ENCODE measurements at regions not wholly inside any gene's neighbourhood (a gene's known extent, or its start where the extent isn't known, plus 50 kb on each side); places are given as distances from the start of the nearest gene placed in this dataset.
A peak's percentile ranks its signal among the peaks of the same experiment; 100 is the strongest.

DNA sequence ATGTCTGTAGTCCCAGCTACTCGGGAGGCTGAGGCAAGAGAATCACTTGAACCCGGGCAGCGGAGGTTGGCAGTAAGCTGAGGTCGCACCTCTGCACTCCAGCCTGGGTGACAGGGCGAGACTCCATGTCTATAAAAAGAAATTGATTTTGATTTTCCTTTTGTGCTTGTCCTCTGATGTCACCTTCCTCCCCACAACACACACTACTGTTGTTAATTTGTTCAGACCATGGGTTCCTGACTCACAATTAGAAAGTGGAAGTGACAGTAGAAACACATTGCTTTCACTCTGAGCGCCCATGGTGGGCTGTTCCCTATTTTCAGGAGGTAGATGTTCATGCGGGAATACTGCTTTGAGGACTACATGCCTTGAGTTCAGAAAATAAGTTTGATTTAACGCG lies 165.5 kb upstream of the KCNJ6 start:
- ChIA-PET CTCF (no interaction called here), POLR2A (no interaction called here)
- peaks cover 11% of the 10 kb centered on the region; the same call in 1 of the 3 replicates for H3K4me1 ChIP-seq
- H3K4me2 ChIP-seq = no peak overlapping the region
- FAIRE-seq (no peak), ATAC-seq (no peak), DNase-seq (ENCODE audit: low read depth in 1 of 2, low spot score in 1 of 2) (no peak)
- no peaks in the 10 kb centered on the region for H3K9me3 ChIP-seq
- no peak overlapping the region for H3K27ac ChIP-seq
- 84% methylated on average over 9 of the region's 9 CpGs for WGBS (ENCODE audit: missing lambda C conversion rate)
- TF ChIP-seq, protein P1, sequence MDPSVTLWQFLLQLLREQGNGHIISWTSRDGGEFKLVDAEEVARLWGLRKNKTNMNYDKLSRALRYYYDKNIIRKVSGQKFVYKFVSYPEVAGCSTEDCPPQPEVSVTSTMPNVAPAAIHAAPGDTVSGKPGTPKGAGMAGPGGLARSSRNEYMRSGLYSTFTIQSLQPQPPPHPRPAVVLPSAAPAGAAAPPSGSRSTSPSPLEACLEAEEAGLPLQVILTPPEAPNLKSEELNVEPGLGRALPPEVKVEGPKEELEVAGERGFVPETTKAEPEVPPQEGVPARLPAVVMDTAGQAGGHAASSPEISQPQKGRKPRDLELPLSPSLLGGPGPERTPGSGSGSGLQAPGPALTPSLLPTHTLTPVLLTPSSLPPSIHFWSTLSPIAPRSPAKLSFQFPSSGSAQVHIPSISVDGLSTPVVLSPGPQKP (IDR thresholded peaks at IDR 0.05; ENCODE audit: low read depth, low read length) = no peak
- TF ChIP-seq EHF (CRISPR knock-in tag; IDR thresholded peaks at IDR 0.05) = no peak
- TF ChIP-seq RNF2 (IDR thresholded peaks at IDR 0.05; ENCODE audit: borderline replicate concordance, low read depth) = no peak
- TF ChIP-seq POLR2A (IDR thresholded peaks at IDR 0.05; ENCODE audit: low read length) = no peak
- no peak for TF ChIP-seq NPAS2 (CRISPR knock-in tag; IDR thresholded peaks at IDR 0.05; ENCODE audit: borderline replicate concordance)
- no peak for TF ChIP-seq KDM5A (IDR thresholded peaks at IDR 0.05)
- TF ChIP-seq HOXB5 (CRISPR knock-in tag; IDR thresholded peaks at IDR 0.05) = no peak
- no peak for TF ChIP-seq RARB (CRISPR knock-in tag; IDR thresholded peaks at IDR 0.05)
- no peak for TF ChIP-seq HOXB13 (CRISPR knock-in tag; IDR thresholded peaks at IDR 0.05; ENCODE audit: low read depth)
- TF ChIP-seq ESRRA (IDR thresholded peaks at IDR 0.05; ENCODE audit: borderline replicate concordance, low read length) = no peak
- TF ChIP-seq, protein P2, sequence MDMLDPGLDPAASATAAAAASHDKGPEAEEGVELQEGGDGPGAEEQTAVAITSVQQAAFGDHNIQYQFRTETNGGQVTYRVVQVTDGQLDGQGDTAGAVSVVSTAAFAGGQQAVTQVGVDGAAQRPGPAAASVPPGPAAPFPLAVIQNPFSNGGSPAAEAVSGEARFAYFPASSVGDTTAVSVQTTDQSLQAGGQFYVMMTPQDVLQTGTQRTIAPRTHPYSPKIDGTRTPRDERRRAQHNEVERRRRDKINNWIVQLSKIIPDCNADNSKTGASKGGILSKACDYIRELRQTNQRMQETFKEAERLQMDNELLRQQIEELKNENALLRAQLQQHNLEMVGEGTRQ (IDR thresholded peaks at IDR 0.05) = no peak
- no peak for TF ChIP-seq EHMT2 (IDR thresholded peaks at IDR 0.05; ENCODE audit: low read depth)
- no peak for TF ChIP-seq MAFK (IDR thresholded peaks at IDR 0.05; ENCODE audit: partially characterized antibody)
- TF ChIP-seq CHD4 (IDR thresholded peaks at IDR 0.05; ENCODE audit: borderline replicate concordance) = no peak
- TF ChIP-seq MYC (IDR thresholded peaks at IDR 0.05; ENCODE audit: borderline replicate concordance, low read length) = no peak
- TF ChIP-seq HOXA7 (CRISPR knock-in tag; IDR thresholded peaks at IDR 0.05) = no peak
- TF ChIP-seq ZSCAN20 (CRISPR knock-in tag; IDR thresholded peaks at IDR 0.05) = no peak
- H3K4me3 ChIP-seq = no peak overlapping the region

DNA sequence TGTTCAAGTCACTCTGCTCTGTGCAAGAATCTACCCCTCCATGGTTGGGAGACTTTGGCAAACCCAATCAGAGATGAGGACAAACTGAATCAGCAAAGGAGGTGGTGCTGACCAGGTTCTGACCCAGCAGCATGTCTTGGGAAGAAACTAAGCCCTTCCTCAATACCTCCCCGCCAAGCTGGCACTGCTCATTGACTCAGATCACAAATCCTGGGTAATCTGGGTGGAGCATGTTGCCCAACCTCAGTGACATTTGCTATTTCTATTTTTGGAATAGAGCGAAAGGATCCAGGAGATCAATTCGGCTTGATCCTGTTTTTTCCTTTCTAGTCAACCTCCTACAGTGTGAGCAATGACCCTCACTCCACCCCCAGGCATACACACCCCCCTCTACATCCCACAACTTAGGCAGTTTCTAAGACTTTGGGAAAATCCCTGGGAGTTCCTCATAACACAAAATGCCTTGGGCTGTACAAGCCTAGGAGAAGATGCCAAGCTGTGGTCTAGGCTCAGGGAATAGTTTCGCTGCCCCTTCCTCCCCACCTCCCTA lies 166.8 kb upstream of the KCNJ6 start:
- Histone ChIP-seq H3K4me2 (no peak overlapping the region), H3K9me3 (no peaks in the 10 kb centered on the region), H3K4me1 (peaks cover 10% of the 10 kb centered on the region; the same call in 1 of the 3 replicates), H3K27ac (0 out of 6 replicates have a peak overlapping the region, but pooled peaks of 1 of the 2 experiments have one; percentile 19), H3K4me3 (no peak overlapping the region)
- ChIA-PET CTCF (no interaction called here), POLR2A (no interaction called here)
- DNase-seq (ENCODE audit: low read depth in 1 of 2, low spot score in 1 of 2) = no peak
- FAIRE-seq = no peak
- 43% methylated on average over 4 of the region's 4 CpGs for WGBS (ENCODE audit: missing lambda C conversion rate)
- no peak for TF ChIP-seq ZNF302 (CRISPR knock-in tag; IDR thresholded peaks at IDR 0.05)
- TF ChIP-seq HOXA7 (CRISPR knock-in tag; IDR thresholded peaks at IDR 0.05) = no peak
- TF ChIP-seq CBX2 (IDR thresholded peaks at IDR 0.05; ENCODE audit: borderline replicate concordance, low read depth) = no peak
- no peak for TF ChIP-seq FOXS1 (CRISPR knock-in tag; IDR thresholded peaks at IDR 0.05)
- TF ChIP-seq ESRRA (IDR thresholded peaks at IDR 0.05; ENCODE audit: borderline replicate concordance, low read length) = no peak
- TF ChIP-seq CHD4 (IDR thresholded peaks at IDR 0.05; ENCODE audit: borderline replicate concordance) = no peak
- no peak for TF ChIP-seq HOXB5 (CRISPR knock-in tag; IDR thresholded peaks at IDR 0.05)
- no peak for TF ChIP-seq MYC (IDR thresholded peaks at IDR 0.05; ENCODE audit: borderline replicate concordance, low read length)
- TF ChIP-seq MAZ (IDR thresholded peaks at IDR 0.05; ENCODE audit: borderline replicate concordance, low read depth, low read length) = no peak
- no peak for TF ChIP-seq SREBF2 (IDR thresholded peaks at IDR 0.05)
- TF ChIP-seq RARB (CRISPR knock-in tag; IDR thresholded peaks at IDR 0.05) = no peak
- no peak for TF ChIP-seq ZFP36 (IDR thresholded peaks at IDR 0.05; ENCODE audit: borderline replicate concordance, partially characterized antibody)
- no peak for TF ChIP-seq GATA3 (IDR thresholded peaks at IDR 0.05; ENCODE audit: borderline replicate concordance)
- TF ChIP-seq FOSL2 (IDR thresholded peaks at IDR 0.05) = no peak
- TF ChIP-seq FOSL2 (CRISPR knock-in tag; IDR thresholded peaks at IDR 0.05) = no peak
- TF ChIP-seq HEYL (CRISPR knock-in tag; IDR thresholded peaks at IDR 0.05) = no peak
- TF ChIP-seq SMC3 (IDR thresholded peaks at IDR 0.05) = no peak
- ATAC-seq = no peak

All from A549 (cell line).